Caco-2 (cell line): ENCODE measurements at regions not wholly inside any gene's neighbourhood (a gene's known extent, or its start where the extent isn't known, plus 50 kb on each side); places are given as distances from the start of the nearest gene placed in this dataset.
"Not testable (repeated sequence)": the region's sequence is repeated elsewhere in the genome, so short reads cannot be mapped to it uniquely, and the experiment has no call there.

Experiments used
- BruUV-seq: library from RNA; stranded (reverse); fragments of 400-500 nt; replicated peaks from 2 replicates; lab custom pipeline; 2021; lab: Mats Ljungman, UMichigan
- CTCF ChIA-PET: fragments of 300-600 bp; sonication (Branson Sonifier 250); formaldehyde crosslinking; loops from one replicate; lab custom pipeline; 2022; ENCODE audit warnings: antibody characterized with exemption; lab: Charles Lee
- POLR2A ChIA-PET: fragments of 300-600 bp; sonication (Branson Sonifier 250); formaldehyde crosslinking; loops from one replicate; lab custom pipeline; 2022; ENCODE audit warnings: antibody characterized with exemption; lab: Charles Lee
- DNase-seq, 2 experiments: peaks; one replicate each; pipeline versions ENCODE4 v3.0.0 to v3.0.0-alpha.2; 2020 to 2022
- H3K27me3 ChIP-seq: replicated peaks from 2 replicates; pipeline ENCODE4 v1.6.0; 2011; ENCODE audit warnings: low read length; ENCODE audit not compliant: control insufficient read depth, insufficient read depth
- H3K36me3 ChIP-seq: 2 replicates; pipeline ENCODE4 v1.5.1; 2011; ENCODE audit warnings: low read length; ENCODE audit not compliant: control insufficient read depth, insufficient read depth
- H3K4me1 ChIP-seq: fragments of 250-450 bp; sonication (Bioruptor Pico); 2 replicates; pipeline ENCODE4 v1.5.1; 2020; ENCODE audit warnings: mild to moderate bottlenecking
- H3K4me3 ChIP-seq: 2 replicates; pipeline ENCODE4 v1.5.1; 2011; ENCODE audit warnings: low read depth, mild to moderate bottlenecking, control low read depth, low read length
- H3K9me3 ChIP-seq: fragments of 250-450 bp; sonication (Bioruptor Pico); 2 replicates; pipeline ENCODE4 v1.5.1; 2020; ENCODE audit warnings: mild to moderate bottlenecking, moderate library complexity
- H3K27ac Mint-ChIP-seq: one replicate; pipeline ENCODE4 v1.8.0; 2022; ENCODE audit warnings: mixed read lengths; ENCODE audit not compliant: unreplicated experiment
- H3K27me3 Mint-ChIP-seq: one replicate; pipeline ENCODE4 v1.8.0; 2022; ENCODE audit warnings: mixed read lengths; ENCODE audit not compliant: insufficient read depth, unreplicated experiment
- H3K36me3 Mint-ChIP-seq: one replicate; pipeline ENCODE4 v1.8.0; 2022; ENCODE audit warnings: mild to moderate bottlenecking, mixed read lengths; ENCODE audit not compliant: insufficient read depth, unreplicated experiment
- H3K4me1 Mint-ChIP-seq: one replicate; pipeline ENCODE4 v1.8.0; 2022; ENCODE audit warnings: low read depth, mixed read lengths; ENCODE audit not compliant: unreplicated experiment
- H3K4me3 Mint-ChIP-seq: one replicate; pipeline ENCODE4 v1.8.0; 2022; ENCODE audit warnings: mild to moderate bottlenecking, moderate library complexity, mixed read lengths; ENCODE audit not compliant: unreplicated experiment
- H3K9me3 Mint-ChIP-seq: one replicate; pipeline ENCODE4 v1.8.0; 2022; ENCODE audit warnings: mixed read lengths; ENCODE audit not compliant: unreplicated experiment
- CTCF ChIP-seq, 2 experiments: fragments of 200-600 bp in 1 of 2; IDR thresholded peaks; 1 replicate in 1 of 2; 2 replicates in 1 of 2; pipeline versions ENCODE4 v1.5.1 to v1.8.0; 2011 to 2022; ENCODE audit warnings: antibody characterized with exemption in 1 of 2, control low read depth in 1 of 2, inconsistent platforms in 1 of 2, low read depth in 1 of 2, low read length in 1 of 2, mild to moderate bottlenecking in 1 of 2, moderate library complexity in 1 of 2; ENCODE audit not compliant: insufficient read depth in 1 of 2, severe bottlenecking in 1 of 2, unreplicated experiment in 1 of 2
- intact Hi-C: fragments of 100-400 bp; cut with micrococcal nuclease; formaldehyde crosslinking; loops from one replicate; pipeline ENCODE4 v1.10.0; 2022; ENCODE audit not compliant: unreplicated experiment

GRCh38 chrX:128685387-128685786, 633.2 kb upstream of the ACTRT1 start:
- ChIA-PET POLR2A (no interaction called here), CTCF (no interaction called here)
- Mint-ChIP-seq H3K9me3 (no peaks in the 10 kb centered on the region), H3K27me3 (no peaks in the 10 kb centered on the region), H3K27ac (no peak overlapping the region), H3K36me3 (no peaks in the 10 kb centered on the region), H3K4me1 (no peaks in the 10 kb centered on the region), H3K4me3 (no peak overlapping the region)
- Histone ChIP-seq H3K27me3 (no peaks in the 10 kb centered on the region), H3K4me3 (no peak overlapping the region), H3K4me1 (no peaks in the 10 kb centered on the region), H3K9me3 (no peaks in the 10 kb centered on the region), H3K36me3 (no peaks in the 10 kb centered on the region)
- no peak for DNase-seq
- TF ChIP-seq CTCF (IDR thresholded peaks at IDR 0.05; ENCODE audit: insufficient read depth in 1 of 2, low read depth in 1 of 2, low read length in 1 of 2, severe bottlenecking in 1 of 2, unreplicated experiment in 1 of 2): no peak
- no TSS peak for BruUV-seq
- intact Hi-C loops: no loop called here

- H3K4me3 Mint-ChIP-seq: no peak overlapping the region
- no peak overlapping the region for H3K4me3 ChIP-seq
- no peak overlapping the region for H3K27ac Mint-ChIP-seq
- H3K9me3 ChIP-seq: no peaks in the 10 kb centered on the region
- no peak for DNase-seq
- no peaks in the 10 kb centered on the region for H3K36me3 Mint-ChIP-seq
- no peaks in the 10 kb centered on the region for H3K4me1 Mint-ChIP-seq
- intact Hi-C loops: no loop called here
- no peaks in the 10 kb centered on the region for H3K36me3 ChIP-seq
- CTCF ChIA-PET: no interaction called here
- no peaks in the 10 kb centered on the region for H3K27me3 Mint-ChIP-seq
- no peaks in the 10 kb centered on the region for H3K27me3 ChIP-seq
- BruUV-seq: no TSS peak
- no peak for TF ChIP-seq CTCF (IDR thresholded peaks at IDR 0.05; ENCODE audit: insufficient read depth in 1 of 2, low read depth in 1 of 2, low read length in 1 of 2, severe bottlenecking in 1 of 2, unreplicated experiment in 1 of 2)
- H3K9me3 Mint-ChIP-seq: no peaks in the 10 kb centered on the region
- no peaks in the 10 kb centered on the region for H3K4me1 ChIP-seq
- POLR2A ChIA-PET: no interaction called here
Measured at GRCh38 chrX:128676651-128677050, 624.4 kb upstream of the ACTRT1 start.

GRCh38 chrX:128674326-128675086, 622.3 kb upstream of the ACTRT1 start:
- CTCF ChIA-PET, H3K27ac Mint-ChIP-seq, POLR2A ChIA-PET, H3K4me1 Mint-ChIP-seq, H3K9me3 Mint-ChIP-seq, H3K4me3 Mint-ChIP-seq, DNase-seq, intact Hi-C loops, H3K27me3 Mint-ChIP-seq, H3K36me3 ChIP-seq, H3K4me3 ChIP-seq, BruUV-seq, H3K9me3 ChIP-seq, H3K36me3 Mint-ChIP-seq, H3K27me3 ChIP-seq, H3K4me1 ChIP-seq: not testable (repeated sequence)
